ENCODE measurements at regions not wholly inside any gene's neighbourhood (a gene's known extent, or its start where the extent isn't known, plus 50 kb on each side); places are given as distances from the start of the nearest gene placed in this dataset.

GRCh38 chr12:19052689-19053088 lies 76.8 kb upstream of the PLEKHA5 start:
- no peak for DNase-seq (ENCODE audit: low read depth, low spot score)

GRCh38 chr12:19053218-19053617 lies 76.3 kb upstream of the PLEKHA5 start:
- no peak for DNase-seq (ENCODE audit: low read depth, low spot score)

GRCh38 chr12:19054035-19054434 lies 75.5 kb upstream of the PLEKHA5 start:
- DNase-seq (ENCODE audit: low read depth, low spot score) = no peak

GRCh38 chr12:19055589-19055988 lies 73.9 kb upstream of the PLEKHA5 start:
- no peak for DNase-seq (ENCODE audit: low read depth, low spot score)

- DNase-seq (ENCODE audit: low read depth, low spot score) = no peak
Measured at GRCh38 chr12:19058235-19059021, 71.1 kb upstream of the PLEKHA5 start.

GRCh38 chr12:19064713-19065112 lies 64.8 kb upstream of the PLEKHA5 start:
- peak; percentile 3 for DNase-seq (ENCODE audit: low read depth, low spot score)

GRCh38 chr12:19065223-19065622 lies 64.3 kb upstream of the PLEKHA5 start:
- no peak for DNase-seq (ENCODE audit: low read depth, low spot score)

- no peak for DNase-seq (ENCODE audit: low read depth, low spot score)
Measured at GRCh38 chr12:19065871-19066270, 63.7 kb upstream of the PLEKHA5 start.

GRCh38 chr12:19066475-19067001 lies 63.0 kb upstream of the PLEKHA5 start:
- no peak for DNase-seq (ENCODE audit: low read depth, low spot score)

GRCh38 chr12:19068137-19068536 lies 61.4 kb upstream of the PLEKHA5 start:
- no peak for DNase-seq (ENCODE audit: low read depth, low spot score)

- no peak for DNase-seq (ENCODE audit: low read depth, low spot score)
Measured at GRCh38 chr12:19070341-19070740, 59.2 kb upstream of the PLEKHA5 start.

- no peak for DNase-seq (ENCODE audit: low read depth, low spot score)
Measured at GRCh38 chr12:19074700-19075099, 54.8 kb upstream of the PLEKHA5 start.

GRCh38 chr12:19075711-19076340 lies 53.7 kb upstream of the PLEKHA5 start:
- no peak for DNase-seq (ENCODE audit: low read depth, low spot score)
